Stimulated activated CD4-positive, alpha-beta T cell treated with anti-CD3 and anti-CD28 coated beads, Interleukin-15, amount 100 ng/mL, for 24 hours (primary cell): ENCODE measurements at regions not wholly inside any gene's neighbourhood (a gene's known extent, or its start where the extent isn't known, plus 50 kb on each side); places are given as distances from the start of the nearest gene placed in this dataset.
"Not testable (repeated sequence)": the region's sequence is repeated elsewhere in the genome, so short reads cannot be mapped to it uniquely, and the experiment has no call there.

Experiments
- DNase-seq: peaks from one replicate; pipeline ENCODE4 v3.0.0-alpha.2; 2020

- DNase-seq: no peak
Observed at GRCh38 chr7:108818742-108819141, 249.1 kb downstream of the DNAJB9 start.

- DNase-seq: no peak
Observed at GRCh38 chr7:108824840-108825580, 255.3 kb downstream of the DNAJB9 start.

GRCh38 chr7:108825581-108825909, 255.9 kb downstream of the DNAJB9 start:
- no peak for DNase-seq

- DNase-seq: no peak
Observed at GRCh38 chr7:108836256-108836655, 266.6 kb downstream of the DNAJB9 start.

GRCh38 chr7:108838198-108838597, 268.5 kb downstream of the DNAJB9 start:
- DNase-seq: no peak

GRCh38 chr7:108839076-108839475, 269.4 kb downstream of the DNAJB9 start:
- DNase-seq: no peak

- no peak for DNase-seq
Observed at GRCh38 chr7:108845951-108846350, 276.3 kb downstream of the DNAJB9 start.

GRCh38 chr7:108846471-108846870, 276.8 kb downstream of the DNAJB9 start:
- DNase-seq: no peak

- no peak for DNase-seq
Observed at GRCh38 chr7:108848486-108848885, 278.8 kb downstream of the DNAJB9 start.

GRCh38 chr7:108860615-108861014, 290.9 kb downstream of the DNAJB9 start:
- no peak for DNase-seq

GRCh38 chr7:108861071-108861470, 291.4 kb downstream of the DNAJB9 start:
- no peak for DNase-seq

- no peak for DNase-seq
Observed at GRCh38 chr7:108863227-108863848, 293.7 kb downstream of the DNAJB9 start.

GRCh38 chr7:108869070-108869469, 299.4 kb downstream of the DNAJB9 start:
- DNase-seq: no peak

- peak; percentile 19 for DNase-seq
Observed at GRCh38 chr7:108875139-108875538, 305.5 kb downstream of the DNAJB9 start.

GRCh38 chr7:108890862-108891261, 321.2 kb downstream of the DNAJB9 start:
- DNase-seq: no peak

- no peak for DNase-seq
Observed at GRCh38 chr7:108908456-108908855, 338.8 kb downstream of the DNAJB9 start.

GRCh38 chr7:108911016-108911415, 341.3 kb downstream of the DNAJB9 start:
- no peak for DNase-seq

GRCh38 chr7:108920490-108920889, 350.8 kb downstream of the DNAJB9 start:
- no peak for DNase-seq

- not testable (repeated sequence) for DNase-seq
Observed at GRCh38 chr7:108943048-108943447, 373.4 kb downstream of the DNAJB9 start.

GRCh38 chr7:108947526-108947925, 377.9 kb downstream of the DNAJB9 start:
- no peak for DNase-seq

GRCh38 chr7:108972004-108972403, 402.3 kb downstream of the DNAJB9 start:
- DNase-seq: no peak

GRCh38 chr7:108973075-108973474, 403.4 kb downstream of the DNAJB9 start:
- no peak for DNase-seq

- DNase-seq: no peak
Observed at GRCh38 chr7:108974641-108975040, 405.0 kb downstream of the DNAJB9 start.

- no peak for DNase-seq
Observed at GRCh38 chr7:108985037-108985436, 415.4 kb downstream of the DNAJB9 start.

- DNase-seq: no peak
Observed at GRCh38 chr7:108989319-108989718, 419.6 kb downstream of the DNAJB9 start.
